ENCODE measurements at regions not wholly inside any gene's neighbourhood (a gene's known extent, or its start where the extent isn't known, plus 50 kb on each side); places are given as distances from the start of the nearest gene placed in this dataset.
"Not testable (repeated sequence)": the region's sequence is repeated elsewhere in the genome, so short reads cannot be mapped to it uniquely, and the experiment has no call there.

DNA sequence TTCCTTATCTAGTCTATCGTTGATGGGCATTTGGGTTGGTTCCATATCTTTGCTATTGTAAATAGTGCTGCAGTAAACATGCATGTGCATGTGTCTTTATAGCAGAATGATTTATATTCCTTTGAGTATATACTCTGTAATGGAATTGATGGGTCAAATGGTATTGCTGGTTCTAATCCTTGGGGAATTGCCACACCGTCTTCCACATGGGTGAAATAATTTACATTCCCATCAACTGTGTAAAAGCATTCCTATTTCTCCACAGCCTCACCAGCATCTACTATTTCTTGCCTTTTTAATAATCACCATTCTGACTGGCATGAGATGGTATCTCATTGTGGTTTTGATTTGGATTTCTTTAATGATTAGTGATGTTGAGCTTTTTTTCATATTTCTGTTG is 430.5 kb upstream of the TMPRSS15 start:
- TF ChIP-seq, protein P1, sequence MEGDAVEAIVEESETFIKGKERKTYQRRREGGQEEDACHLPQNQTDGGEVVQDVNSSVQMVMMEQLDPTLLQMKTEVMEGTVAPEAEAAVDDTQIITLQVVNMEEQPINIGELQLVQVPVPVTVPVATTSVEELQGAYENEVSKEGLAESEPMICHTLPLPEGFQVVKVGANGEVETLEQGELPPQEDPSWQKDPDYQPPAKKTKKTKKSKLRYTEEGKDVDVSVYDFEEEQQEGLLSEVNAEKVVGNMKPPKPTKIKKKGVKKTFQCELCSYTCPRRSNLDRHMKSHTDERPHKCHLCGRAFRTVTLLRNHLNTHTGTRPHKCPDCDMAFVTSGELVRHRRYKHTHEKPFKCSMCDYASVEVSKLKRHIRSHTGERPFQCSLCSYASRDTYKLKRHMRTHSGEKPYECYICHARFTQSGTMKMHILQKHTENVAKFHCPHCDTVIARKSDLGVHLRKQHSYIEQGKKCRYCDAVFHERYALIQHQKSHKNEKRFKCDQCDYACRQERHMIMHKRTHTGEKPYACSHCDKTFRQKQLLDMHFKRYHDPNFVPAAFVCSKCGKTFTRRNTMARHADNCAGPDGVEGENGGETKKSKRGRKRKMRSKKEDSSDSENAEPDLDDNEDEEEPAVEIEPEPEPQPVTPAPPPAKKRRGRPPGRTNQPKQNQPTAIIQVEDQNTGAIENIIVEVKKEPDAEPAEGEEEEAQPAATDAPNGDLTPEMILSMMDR (conservative IDR thresholded peaks at IDR 0.05; ENCODE audit: low read length): not testable (repeated sequence)
- TF ChIP-seq EZH2phosphoT487 (IDR thresholded peaks at IDR 0.05; ENCODE audit: borderline replicate concordance, low read depth, low read length): not testable (repeated sequence)

Data from OCI-LY7 (cell line).